C4-2B (cell line): ENCODE measurements at regions not wholly inside any gene's neighbourhood (a gene's known extent, or its start where the extent isn't known, plus 50 kb on each side); places are given as distances from the start of the nearest gene placed in this dataset.

Experiments used
- ZFX ChIP-seq: fragments of 450-650 bp; IDR thresholded peaks from 2 replicates; pipeline ENCODE4 v1.6.1; 2017
- TF ChIP-seq, protein P1 (sequence below): fragments of 450-650 bp; conservative IDR thresholded peaks from 2 replicates; pipeline ENCODE4 v1.5.1; 2017; ENCODE audit warnings: mild to moderate bottlenecking

DNA sequence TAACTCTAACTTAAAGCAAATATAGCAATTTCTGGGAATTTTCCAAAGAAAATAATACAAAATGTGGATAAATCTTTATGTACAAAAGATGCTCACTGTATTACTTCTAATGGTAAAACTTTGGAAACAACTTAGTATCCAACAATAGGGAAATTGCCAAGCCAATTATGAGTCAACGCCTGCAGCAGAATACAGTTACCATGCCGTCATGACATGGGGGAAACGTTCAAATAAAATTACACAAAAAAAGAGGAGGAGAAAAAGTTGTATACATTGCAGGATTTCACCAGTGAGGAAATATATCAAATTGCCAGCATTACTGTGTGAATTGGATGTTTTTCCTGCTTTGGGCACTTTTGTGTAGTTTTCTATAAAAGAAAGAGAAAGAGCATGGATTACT is 469.6 kb downstream of the SOX9 start:
- TF ChIP-seq, protein P1, sequence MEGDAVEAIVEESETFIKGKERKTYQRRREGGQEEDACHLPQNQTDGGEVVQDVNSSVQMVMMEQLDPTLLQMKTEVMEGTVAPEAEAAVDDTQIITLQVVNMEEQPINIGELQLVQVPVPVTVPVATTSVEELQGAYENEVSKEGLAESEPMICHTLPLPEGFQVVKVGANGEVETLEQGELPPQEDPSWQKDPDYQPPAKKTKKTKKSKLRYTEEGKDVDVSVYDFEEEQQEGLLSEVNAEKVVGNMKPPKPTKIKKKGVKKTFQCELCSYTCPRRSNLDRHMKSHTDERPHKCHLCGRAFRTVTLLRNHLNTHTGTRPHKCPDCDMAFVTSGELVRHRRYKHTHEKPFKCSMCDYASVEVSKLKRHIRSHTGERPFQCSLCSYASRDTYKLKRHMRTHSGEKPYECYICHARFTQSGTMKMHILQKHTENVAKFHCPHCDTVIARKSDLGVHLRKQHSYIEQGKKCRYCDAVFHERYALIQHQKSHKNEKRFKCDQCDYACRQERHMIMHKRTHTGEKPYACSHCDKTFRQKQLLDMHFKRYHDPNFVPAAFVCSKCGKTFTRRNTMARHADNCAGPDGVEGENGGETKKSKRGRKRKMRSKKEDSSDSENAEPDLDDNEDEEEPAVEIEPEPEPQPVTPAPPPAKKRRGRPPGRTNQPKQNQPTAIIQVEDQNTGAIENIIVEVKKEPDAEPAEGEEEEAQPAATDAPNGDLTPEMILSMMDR: no peak
- TF ChIP-seq ZFX: no peak
